ENCODE measurements at regions not wholly inside any gene's neighbourhood (a gene's known extent, or its start where the extent isn't known, plus 50 kb on each side); places are given as distances from the start of the nearest gene placed in this dataset.

DNA sequence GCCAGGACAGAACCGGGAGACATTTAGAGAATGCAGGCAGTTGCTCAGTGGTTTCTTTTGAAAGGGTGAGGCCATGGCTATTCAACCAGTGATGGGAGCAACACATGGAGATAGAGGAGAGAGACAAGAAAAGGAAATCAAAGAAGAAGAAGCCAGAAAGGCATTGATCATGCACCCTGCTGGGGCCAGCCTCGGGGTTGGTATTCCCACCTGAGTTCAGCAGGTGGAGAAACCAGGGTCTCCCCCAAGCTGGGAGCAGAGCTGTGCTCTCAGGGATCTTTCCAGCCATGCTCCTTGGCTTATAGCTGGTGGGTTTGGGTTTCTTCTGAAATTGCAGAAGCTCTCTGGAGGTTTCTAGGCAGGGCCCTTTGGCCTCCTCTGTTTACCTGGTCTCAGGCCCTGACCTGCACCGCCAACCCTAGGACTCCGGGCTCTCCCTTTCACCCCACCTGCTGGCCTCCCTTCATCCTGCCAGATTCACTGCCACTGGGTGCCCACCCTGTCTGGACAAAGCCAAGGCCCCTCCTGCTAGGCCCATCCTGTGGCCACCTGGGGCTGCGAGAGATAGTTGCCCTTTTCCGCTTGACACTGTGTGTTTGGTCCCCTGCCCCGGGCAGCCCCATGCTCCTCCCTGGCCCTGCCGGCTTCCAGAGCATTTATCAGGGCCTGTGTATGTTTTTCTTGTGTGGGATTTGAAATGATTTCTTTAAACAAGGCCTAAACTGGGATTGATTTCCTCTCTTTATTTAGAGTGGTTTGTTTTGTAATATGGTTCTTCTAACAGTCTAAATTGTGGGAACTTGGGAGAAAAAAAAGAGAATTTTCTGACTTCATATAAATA, 126.7 kb downstream of the DDX1 start:
- DNase-seq (ENCODE audit: extremely low spot score), result no peak
- Histone ChIP-seq H3K36me3 (no peaks in the 10 kb centered on the region), H3K27me3 (no peaks in the 10 kb centered on the region), H3K4me1 (no peaks in the 10 kb centered on the region), H3K27ac (replicated peaks in 1 of 4) (no peak overlapping the region), H3K9me3 (no peaks in the 10 kb centered on the region), H3K4me3 (no peak overlapping the region)
- intact Hi-C loops (cut with DNase I), result no loop called here
- WGBS, result 75% methylated on average over 8 of the region's 8 CpGs
- TF ChIP-seq POLR2AphosphoS5 (IDR thresholded peaks at IDR 0.05), result no peak
- no peak for TF ChIP-seq CTCF (IDR thresholded peaks at IDR 0.05)
- no peak for TF ChIP-seq EP300 (IDR thresholded peaks at IDR 0.05)

DNA sequence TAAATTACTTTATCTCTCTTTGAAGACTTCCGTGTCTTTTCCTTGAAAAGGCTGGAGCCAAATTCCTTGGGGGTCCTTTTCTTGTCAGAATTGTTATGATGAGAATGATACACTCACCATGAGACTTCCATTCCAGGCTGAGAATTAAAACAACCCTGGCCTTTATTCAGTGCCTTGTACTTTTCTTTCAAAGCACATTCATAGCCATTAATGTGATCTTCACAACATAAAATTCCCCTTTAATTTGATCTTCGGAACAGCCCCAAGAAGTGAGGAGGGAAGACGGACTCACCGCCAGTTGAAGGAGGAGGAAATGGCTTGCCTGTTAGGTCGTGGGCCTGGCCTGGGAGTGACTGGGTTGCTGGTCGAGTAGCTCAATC, 127.3 kb downstream of the DDX1 start:
- no peak overlapping the region for H3K27ac ChIP-seq (replicated peaks in 1 of 4)
- H3K27me3 ChIP-seq, result no peaks in the 10 kb centered on the region
- H3K4me3 ChIP-seq, result no peak overlapping the region
- intact Hi-C loops (cut with DNase I), result no loop called here
- 71% methylated on average over 6 of the region's 6 CpGs for WGBS
- no peaks in the 10 kb centered on the region for H3K9me3 ChIP-seq
- no peak for DNase-seq (ENCODE audit: extremely low spot score)
- H3K36me3 ChIP-seq, result no peaks in the 10 kb centered on the region
- TF ChIP-seq POLR2AphosphoS5 (IDR thresholded peaks at IDR 0.05) (no peak), POLR2A (IDR thresholded peaks at IDR 0.05; ENCODE audit: low read depth) (no peak), EP300 (IDR thresholded peaks at IDR 0.05) (no peak), CTCF (IDR thresholded peaks at IDR 0.05) (no peak)
- no peaks in the 10 kb centered on the region for H3K4me1 ChIP-seq

GRCh38 chr2:15719566-15720313, 128.1 kb downstream of the DDX1 start:
- no peak for DNase-seq (ENCODE audit: extremely low spot score)
- H3K9me3 ChIP-seq, result no peaks in the 10 kb centered on the region
- H3K4me3 ChIP-seq, result no peak overlapping the region
- no peak overlapping the region for H3K27ac ChIP-seq (replicated peaks in 1 of 4)
- TF ChIP-seq CTCF (IDR thresholded peaks at IDR 0.05) (no peak), EP300 (IDR thresholded peaks at IDR 0.05) (no peak), POLR2AphosphoS5 (IDR thresholded peaks at IDR 0.05) (no peak)
- intact Hi-C loops (cut with DNase I), result no loop called here
- no peaks in the 10 kb centered on the region for H3K4me1 ChIP-seq
- no peaks in the 10 kb centered on the region for H3K36me3 ChIP-seq
- WGBS, result 95% methylated on average over 8 of the region's 8 CpGs
- H3K27me3 ChIP-seq, result no peaks in the 10 kb centered on the region

GRCh38 chr2:15720561-15721307, 129.1 kb downstream of the DDX1 start:
- Histone ChIP-seq H3K36me3 (no peaks in the 10 kb centered on the region), H3K27ac (replicated peaks in 1 of 4) (no peak overlapping the region), H3K27me3 (no peaks in the 10 kb centered on the region), H3K9me3 (no peaks in the 10 kb centered on the region), H3K4me1 (no peaks in the 10 kb centered on the region), H3K4me3 (no peak overlapping the region)
- DNase-seq (ENCODE audit: extremely low spot score), result no peak
- intact Hi-C loops (cut with DNase I), result no loop called here
- 95% methylated on average over 9 of the region's 9 CpGs for WGBS
- TF ChIP-seq POLR2AphosphoS5 (IDR thresholded peaks at IDR 0.05) (no peak), EP300 (IDR thresholded peaks at IDR 0.05) (no peak), CTCF (IDR thresholded peaks at IDR 0.05) (no peak), POLR2A (IDR thresholded peaks at IDR 0.05; ENCODE audit: low read depth) (no peak)

Measured in esophagus muscularis mucosa (tissue), 4 donors.